ENCODE measurements at regions not wholly inside any gene's neighbourhood (a gene's known extent, or its start where the extent isn't known, plus 50 kb on each side); places are given as distances from the start of the nearest gene placed in this dataset.

- DNase-seq (ENCODE audit: low read depth, low spot score), result no peak
- TF ChIP-seq, protein P1, sequence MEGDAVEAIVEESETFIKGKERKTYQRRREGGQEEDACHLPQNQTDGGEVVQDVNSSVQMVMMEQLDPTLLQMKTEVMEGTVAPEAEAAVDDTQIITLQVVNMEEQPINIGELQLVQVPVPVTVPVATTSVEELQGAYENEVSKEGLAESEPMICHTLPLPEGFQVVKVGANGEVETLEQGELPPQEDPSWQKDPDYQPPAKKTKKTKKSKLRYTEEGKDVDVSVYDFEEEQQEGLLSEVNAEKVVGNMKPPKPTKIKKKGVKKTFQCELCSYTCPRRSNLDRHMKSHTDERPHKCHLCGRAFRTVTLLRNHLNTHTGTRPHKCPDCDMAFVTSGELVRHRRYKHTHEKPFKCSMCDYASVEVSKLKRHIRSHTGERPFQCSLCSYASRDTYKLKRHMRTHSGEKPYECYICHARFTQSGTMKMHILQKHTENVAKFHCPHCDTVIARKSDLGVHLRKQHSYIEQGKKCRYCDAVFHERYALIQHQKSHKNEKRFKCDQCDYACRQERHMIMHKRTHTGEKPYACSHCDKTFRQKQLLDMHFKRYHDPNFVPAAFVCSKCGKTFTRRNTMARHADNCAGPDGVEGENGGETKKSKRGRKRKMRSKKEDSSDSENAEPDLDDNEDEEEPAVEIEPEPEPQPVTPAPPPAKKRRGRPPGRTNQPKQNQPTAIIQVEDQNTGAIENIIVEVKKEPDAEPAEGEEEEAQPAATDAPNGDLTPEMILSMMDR (IDR thresholded peaks at IDR 0.05; ENCODE audit: insufficient read depth, low read length, missing control alignments), result no peak
- no peak overlapping the region for H3K4me3 ChIP-seq (ENCODE audit: low read depth, low read length)
- CTCF ChIA-PET, result no interaction called here
- POLR2A ChIA-PET, result no interaction called here
These were observed 170.6 kb upstream of the EPHA3 start for GRCh38 chr3:88936831-88937230.

- ChIA-PET POLR2A (no interaction called here), CTCF (no interaction called here)
- no peak overlapping the region for H3K4me3 ChIP-seq (ENCODE audit: low read depth, low read length)
- no peak for DNase-seq (ENCODE audit: low read depth, low spot score)
- TF ChIP-seq, protein P1 (IDR thresholded peaks at IDR 0.05; ENCODE audit: insufficient read depth, low read length, missing control alignments), result no peak
These were observed 167.1 kb upstream of the EPHA3 start for GRCh38 chr3:88940296-88940695.

GRCh38 chr3:88947013-88947412 lies 160.4 kb upstream of the EPHA3 start:
- CTCF ChIA-PET, result interaction anchor here (1.2 to 1.3 kb wide), 2 partner anchors 9 to 12 kb away, joined by 3 to 4 read pairs; no protein-coding TSS in a partner anchor
- H3K4me3 ChIP-seq (ENCODE audit: low read depth, low read length), result no peak overlapping the region
- DNase-seq (ENCODE audit: low read depth, low spot score), result no peak
- TF ChIP-seq, protein P1 (IDR thresholded peaks at IDR 0.05; ENCODE audit: insufficient read depth, low read length, missing control alignments), result no peak
- POLR2A ChIA-PET, result no interaction called here

DNA sequence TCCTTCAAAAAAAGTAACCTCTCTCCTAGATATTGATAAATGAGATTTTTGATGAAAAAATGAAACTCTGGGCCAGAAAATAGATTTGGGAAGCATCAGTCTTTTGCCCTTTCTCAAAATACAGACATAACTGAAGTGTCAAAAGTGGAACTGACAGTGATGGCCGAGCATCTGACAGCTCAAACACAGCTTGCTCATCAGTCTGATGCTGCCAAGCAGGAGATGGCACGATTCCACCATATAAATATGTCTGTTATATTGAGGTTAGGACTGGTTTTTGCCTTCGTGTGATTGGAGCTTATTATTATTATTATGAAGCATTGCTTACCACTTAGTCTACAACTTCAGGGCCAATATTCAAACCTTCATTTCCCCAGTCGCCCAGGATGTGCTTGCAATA lies 152.6 kb upstream of the EPHA3 start:
- no peak overlapping the region for H3K4me3 ChIP-seq (ENCODE audit: low read depth, low read length)
- ChIA-PET POLR2A (no interaction called here), CTCF (no interaction called here)
- TF ChIP-seq, protein P1 (IDR thresholded peaks at IDR 0.05; ENCODE audit: insufficient read depth, low read length, missing control alignments), result no peak
- DNase-seq (ENCODE audit: low read depth, low spot score), result no peak

DNA sequence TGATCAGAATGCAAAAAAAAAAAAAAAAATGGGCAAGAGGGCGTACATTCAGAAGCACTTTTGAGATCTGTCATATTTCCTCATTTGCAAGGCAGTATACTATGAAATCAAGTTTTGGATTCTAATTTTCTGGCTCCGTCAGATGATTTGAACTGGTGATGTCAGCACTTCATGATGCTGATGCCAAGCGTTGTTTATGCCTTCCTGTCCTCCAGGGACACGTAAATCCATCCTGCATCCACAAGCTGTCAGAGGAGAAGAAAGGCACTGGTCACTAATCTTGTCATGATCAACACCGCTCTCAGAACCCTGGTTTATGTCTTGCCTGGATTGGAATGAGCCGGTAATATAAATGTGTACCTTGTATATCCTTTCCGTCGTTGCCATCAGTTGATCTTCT lies 152.1 kb upstream of the EPHA3 start:
- ChIA-PET POLR2A (no interaction called here), CTCF (no interaction called here)
- H3K4me3 ChIP-seq (ENCODE audit: low read depth, low read length), result no peak overlapping the region
- DNase-seq (ENCODE audit: low read depth, low spot score), result no peak
- TF ChIP-seq, protein P1 (IDR thresholded peaks at IDR 0.05; ENCODE audit: insufficient read depth, low read length, missing control alignments), result no peak

- ChIA-PET POLR2A (interaction anchor here (0.8 kb wide), 1 partner anchor 64 kb away, joined by 3 read pairs; no protein-coding TSS in a partner anchor), CTCF (interaction anchor here (1.2 to 1.3 kb wide), 3 partner anchors 27 to 142 kb away, joined by 3 read pairs; no protein-coding TSS in a partner anchor)
- TF ChIP-seq, protein P1 (IDR thresholded peaks at IDR 0.05; ENCODE audit: insufficient read depth, low read length, missing control alignments), result no peak
- no peak overlapping the region for H3K4me3 ChIP-seq (ENCODE audit: low read depth, low read length)
- DNase-seq (ENCODE audit: low read depth, low spot score), result peak; percentile 51
These were observed 149.5 kb upstream of the EPHA3 start for GRCh38 chr3:88957711-88958439.
